ENCODE measurements at regions not wholly inside any gene's neighbourhood (a gene's known extent, or its start where the extent isn't known, plus 50 kb on each side); places are given as distances from the start of the nearest gene placed in this dataset.

DNA sequence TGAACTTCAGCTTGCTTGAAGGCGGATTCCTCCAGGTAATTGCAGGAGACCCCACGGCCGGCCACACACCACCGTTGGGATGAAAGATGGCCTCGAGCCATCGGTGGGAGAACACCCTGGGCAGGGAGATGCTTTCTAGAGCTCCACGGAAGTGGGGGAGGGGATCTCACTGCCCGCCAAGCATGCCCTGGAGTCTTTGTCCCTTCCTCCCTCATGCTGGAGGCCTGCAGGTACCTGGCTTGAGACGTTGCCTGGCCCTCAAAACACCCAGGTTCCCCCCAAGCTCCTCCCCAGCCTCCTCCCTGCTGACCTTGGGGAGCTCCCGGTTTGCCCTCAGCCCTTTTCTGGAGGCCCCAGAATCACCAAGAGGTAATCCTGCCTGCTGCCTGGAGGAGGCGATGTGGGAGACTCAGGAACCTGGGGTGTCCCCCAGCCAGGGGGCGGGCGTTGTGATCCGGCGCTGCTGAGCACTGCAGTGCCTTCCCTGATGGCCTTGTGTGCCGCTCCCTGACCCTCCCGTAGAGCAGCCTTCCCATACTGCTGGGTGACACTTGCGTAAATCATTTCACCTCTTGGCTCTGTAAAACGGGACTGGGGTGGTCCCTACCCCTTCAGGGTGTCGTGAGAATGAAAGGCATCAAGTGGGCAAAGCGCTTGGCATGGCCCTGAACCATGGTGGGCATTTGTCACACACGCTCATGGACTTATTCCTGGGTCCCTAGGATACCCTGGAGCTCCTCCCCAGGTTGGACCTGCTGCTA, 91.4 kb downstream of the CEBPB start (continued):
- TF ChIP-seq SETDB1 (IDR thresholded peaks at IDR 0.05; ENCODE audit: low read length) = peak; percentile 3
- TF ChIP-seq ZNF592 (IDR thresholded peaks at IDR 0.05) = no peak
- TF ChIP-seq NR0B1 (IDR thresholded peaks at IDR 0.05; ENCODE audit: partially characterized antibody) = no peak
- TF ChIP-seq SIX5 (IDR thresholded peaks at IDR 0.05; ENCODE audit: borderline replicate concordance in 1 of 2, insufficient read depth in 1 of 2, low read depth in 1 of 2, low read length in 2 of 2) = no peak
- TF ChIP-seq, protein P1, sequence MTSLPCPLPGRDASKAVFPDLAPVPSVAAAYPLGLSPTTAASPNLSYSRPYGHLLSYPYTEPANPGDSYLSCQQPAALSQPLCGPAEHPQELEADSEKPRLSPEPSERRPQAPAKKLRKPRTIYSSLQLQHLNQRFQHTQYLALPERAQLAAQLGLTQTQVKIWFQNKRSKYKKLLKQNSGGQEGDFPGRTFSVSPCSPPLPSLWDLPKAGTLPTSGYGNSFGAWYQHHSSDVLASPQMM (CRISPR knock-in tag; IDR thresholded peaks at IDR 0.05) = no peak
- peak; percentile 82 for TF ChIP-seq ZFP36 (IDR thresholded peaks at IDR 0.05; ENCODE audit: low read depth, low read length, partially characterized antibody)
- TF ChIP-seq CHCHD3 (CRISPR knock-in tag; IDR thresholded peaks at IDR 0.05) = no peak
- TF ChIP-seq CCAR2 (IDR thresholded peaks at IDR 0.05; ENCODE audit: low read depth, low read length) = no peak
- no peak for TF ChIP-seq HDAC1 (IDR thresholded peaks at IDR 0.05)
- no peak for TF ChIP-seq ZNF134 (CRISPR knock-in tag; conservative IDR thresholded peaks at IDR 0.05)
- TF ChIP-seq ETS2 (tag; IDR thresholded peaks at IDR 0.05; ENCODE audit: borderline replicate concordance, poor library complexity, severe bottlenecking) = no peak
- TF ChIP-seq ZBTB17 (CRISPR knock-in tag; IDR thresholded peaks at IDR 0.05) = no peak
- TF ChIP-seq ZNF224 (CRISPR knock-in tag; IDR thresholded peaks at IDR 0.05) = no peak
- TF ChIP-seq ELF2 (CRISPR knock-in tag; IDR thresholded peaks at IDR 0.05) = no peak
- TF ChIP-seq STAT6 (CRISPR knock-in tag; IDR thresholded peaks at IDR 0.05) = no peak
- TF ChIP-seq CHD2 (IDR thresholded peaks at IDR 0.05; ENCODE audit: low read depth, low read length) = no peak
- no peak for TF ChIP-seq TRIM24 (IDR thresholded peaks at IDR 0.05)

All from K562 (cell line).